NCI-H510A (cell line): ENCODE measurements at regions not wholly inside any gene's neighbourhood (a gene's known extent, or its start where the extent isn't known, plus 50 kb on each side); places are given as distances from the start of the nearest gene placed in this dataset.
"Not testable (repeated sequence)": the region's sequence is repeated elsewhere in the genome, so short reads cannot be mapped to it uniquely, and the experiment has no call there.

ENCODE experiments used
- DNase-seq: peaks from one replicate; lab custom pipeline; 2025; lab: John Stamatoyannopoulos, UW

DNA sequence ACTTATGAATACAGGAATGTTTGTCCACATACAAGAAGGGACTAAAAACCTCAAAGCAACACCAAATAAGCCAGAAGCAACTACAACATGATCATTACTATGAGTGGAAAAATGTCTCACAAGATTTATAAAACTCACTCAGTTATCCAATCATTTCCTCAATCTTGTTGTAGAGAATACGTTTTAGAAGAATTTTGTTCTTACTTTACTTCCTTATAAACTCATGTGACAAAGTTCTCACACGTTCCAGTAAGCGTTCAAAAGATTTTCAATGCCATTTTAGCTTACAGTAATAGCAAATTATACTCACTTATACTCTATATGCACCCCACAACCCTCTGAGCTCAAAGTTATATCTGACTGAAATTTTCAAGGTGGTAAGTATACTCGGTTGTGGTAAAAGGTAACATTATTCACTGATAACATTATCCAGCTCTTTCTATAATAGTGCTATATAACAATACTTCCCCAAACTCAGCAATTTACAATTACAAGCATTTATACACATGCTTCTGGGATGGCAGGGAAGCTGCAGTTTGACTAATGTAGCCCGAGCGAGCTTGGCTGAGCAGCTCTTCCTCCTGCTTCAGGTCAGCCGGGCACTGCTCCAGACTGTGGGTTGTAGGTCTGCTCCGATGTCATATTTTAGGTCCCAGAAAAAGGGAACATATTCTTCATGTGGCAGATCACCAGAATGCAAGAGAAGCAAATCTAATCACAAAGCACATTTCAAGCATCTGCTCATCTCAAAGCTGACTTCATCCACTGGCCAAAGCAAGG is 226.3 kb downstream of the RCHY1 start:
- no peak for DNase-seq

DNA sequence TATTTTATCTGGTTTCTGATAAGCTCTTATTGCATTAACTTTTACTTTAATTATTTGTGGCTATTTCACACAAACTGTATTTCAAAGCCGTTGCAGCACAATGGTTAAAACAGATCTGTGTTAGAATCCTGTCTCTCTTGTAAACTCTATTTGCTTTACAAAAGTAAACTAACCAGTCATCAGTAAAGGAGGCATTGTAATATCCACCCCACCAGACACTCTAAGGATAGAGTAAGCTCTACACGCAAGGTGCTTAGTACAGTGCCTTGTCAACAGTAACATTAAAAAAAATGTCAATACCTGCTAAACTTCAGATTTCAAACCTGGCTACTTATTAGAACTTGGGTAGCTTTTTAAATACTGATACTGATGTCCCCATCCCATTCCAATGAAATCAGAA is 228.4 kb downstream of the RCHY1 start:
- DNase-seq: no peak

DNA sequence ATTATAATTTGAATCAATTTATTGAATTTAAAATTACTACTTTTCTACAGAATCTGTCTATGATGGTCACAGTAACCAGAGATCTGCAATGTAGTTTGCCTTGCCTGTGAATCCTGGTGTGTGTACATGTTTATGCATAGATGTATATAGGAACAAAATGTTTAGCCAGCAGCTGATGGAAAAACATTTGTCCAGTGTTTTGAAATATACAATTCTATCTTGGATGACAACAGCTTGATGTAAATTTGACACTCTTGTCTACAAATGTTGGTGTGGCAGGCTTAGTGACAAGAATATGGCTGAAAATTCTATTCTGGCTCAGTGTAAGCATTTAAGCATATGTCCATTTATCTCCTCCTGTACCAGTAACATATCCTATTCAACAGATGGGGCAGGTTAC is 229.4 kb downstream of the RCHY1 start:
- DNase-seq: no peak

GRCh38 chr4:75280461-75280860 is 233.7 kb downstream of the RCHY1 start:
- not testable (repeated sequence) for DNase-seq

DNA sequence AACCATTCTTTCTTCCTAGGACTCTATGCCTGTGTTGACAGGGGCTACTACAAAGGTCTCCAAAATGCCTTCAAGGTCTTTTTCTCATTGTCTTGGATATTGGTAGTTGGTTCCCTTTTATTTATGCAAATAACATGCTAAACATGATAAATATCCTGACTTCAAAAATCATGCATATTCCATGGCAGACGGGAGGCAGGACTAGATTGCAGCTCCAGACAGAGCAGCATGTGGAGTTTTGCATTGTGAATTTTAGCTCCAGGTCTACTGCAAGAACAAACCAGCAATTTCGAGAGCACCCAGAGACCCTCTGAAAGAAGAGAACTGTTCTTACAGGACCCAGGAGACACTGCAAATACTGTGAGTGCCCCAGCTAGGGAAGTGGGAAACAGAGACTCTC is 254.9 kb downstream of the RCHY1 start:
- DNase-seq: no peak

GRCh38 chr4:75255261-75255660 is 258.9 kb downstream of the RCHY1 start:
- no peak for DNase-seq

DNA sequence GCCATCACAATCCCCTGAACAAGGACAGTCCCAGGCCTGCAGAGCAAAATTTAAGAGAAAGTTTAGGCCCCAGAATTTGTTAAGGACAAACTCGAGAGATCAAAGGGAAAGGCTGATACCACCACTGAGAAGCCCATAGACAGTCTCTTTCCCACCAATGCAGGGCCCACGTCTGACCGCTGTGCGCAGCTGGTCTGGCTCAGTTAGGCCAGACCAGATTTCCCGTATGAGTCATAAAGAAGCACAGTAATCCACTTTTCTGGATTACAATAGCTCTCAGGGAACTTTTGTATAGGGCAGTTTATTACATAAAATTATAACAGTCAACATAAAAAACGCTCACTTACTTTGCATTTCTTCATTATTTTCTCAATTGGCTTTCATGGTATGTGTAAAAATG is 259.5 kb downstream of the RCHY1 start:
- no peak for DNase-seq

DNA sequence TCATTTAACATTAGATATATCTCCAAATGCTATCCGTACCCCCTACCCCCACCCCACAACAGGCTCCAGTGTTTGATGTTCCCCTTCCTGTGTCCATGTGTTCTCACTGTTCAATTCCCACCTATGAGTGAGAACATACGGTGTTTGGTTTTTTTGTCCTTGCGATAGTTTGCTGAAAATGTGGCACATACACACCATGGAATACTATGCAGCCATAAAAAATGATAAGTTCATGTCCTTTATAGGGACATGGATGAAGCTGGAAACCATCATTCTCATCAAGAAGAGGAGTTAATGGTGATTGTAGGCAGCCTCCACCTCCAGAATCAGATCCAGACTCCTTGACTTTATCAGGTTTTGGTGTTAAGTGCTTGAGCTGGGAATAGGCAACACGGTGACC is 261.1 kb downstream of the RCHY1 start:
- DNase-seq: not testable (repeated sequence)

DNA sequence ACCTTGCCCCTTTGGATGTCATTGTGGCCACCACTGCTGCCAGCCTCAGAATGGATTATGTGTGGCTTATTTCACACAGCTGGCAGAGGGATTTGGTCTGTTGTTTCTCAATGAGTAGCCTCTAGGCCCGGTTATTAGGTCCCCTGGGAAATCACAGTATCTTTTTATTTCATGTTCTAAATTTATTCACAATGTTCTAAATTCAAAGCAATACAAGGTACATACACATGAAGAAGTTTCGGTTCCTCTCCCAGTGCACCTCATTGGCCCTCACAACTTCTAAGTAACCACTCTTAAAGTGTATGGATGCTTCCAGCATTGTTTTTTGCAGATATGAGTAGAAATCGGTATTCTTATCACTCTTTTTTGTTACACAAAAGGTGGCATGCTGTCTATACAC is 262.7 kb downstream of the RCHY1 start:
- DNase-seq: no peak

GRCh38 chr4:75249739-75250138 is 264.5 kb downstream of the RCHY1 start:
- no peak for DNase-seq

DNA sequence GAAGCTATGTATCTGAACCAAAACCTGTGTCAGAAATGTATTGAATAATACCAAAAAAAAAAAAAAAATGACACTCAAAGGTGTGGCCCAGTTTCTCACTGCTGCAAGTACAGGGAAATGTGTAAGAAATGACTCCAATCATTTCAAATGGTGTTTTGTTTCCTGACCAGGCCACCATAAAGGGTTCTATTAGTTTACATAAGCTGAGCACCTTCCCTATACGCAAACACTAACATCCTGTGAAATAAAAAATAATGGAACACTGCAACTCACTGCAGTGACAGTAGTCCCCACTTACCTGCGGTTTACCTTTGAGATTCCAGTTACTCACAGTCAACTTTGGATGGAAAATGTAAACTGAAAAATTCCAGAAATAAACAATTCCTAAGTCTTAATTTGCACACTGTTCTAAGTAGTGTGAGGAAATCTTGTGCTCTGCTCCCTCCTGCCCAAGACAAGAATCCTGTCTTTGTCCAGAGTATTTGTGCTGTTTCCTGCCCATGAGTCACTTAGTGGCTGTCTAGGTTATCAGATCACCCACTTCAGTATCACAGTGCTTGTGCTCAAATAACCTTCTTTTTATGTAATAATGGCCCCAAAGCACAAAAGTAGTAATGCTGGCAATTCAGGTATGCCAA is 265.3 kb downstream of the RCHY1 start:
- DNase-seq: peak; percentile 16

DNA sequence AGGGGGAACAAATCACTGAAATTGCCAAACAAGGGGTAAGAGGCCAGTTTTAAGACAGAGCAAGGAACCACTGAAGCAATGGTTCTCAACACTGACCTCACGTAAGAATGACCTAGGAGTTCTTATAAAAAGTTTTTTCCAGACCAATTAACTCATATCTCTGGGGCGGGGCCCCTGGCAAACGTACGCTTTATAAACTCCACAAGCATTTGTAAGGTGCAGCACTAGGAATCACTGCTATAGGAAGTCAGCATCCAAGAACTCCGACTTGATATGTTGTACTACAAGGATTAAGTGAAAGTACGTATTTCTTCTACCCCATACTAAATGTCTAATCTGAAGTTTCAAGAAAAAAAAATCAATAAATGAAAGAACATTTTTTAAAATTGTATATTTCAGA is 269.9 kb downstream of the RCHY1 start:
- DNase-seq: no peak

DNA sequence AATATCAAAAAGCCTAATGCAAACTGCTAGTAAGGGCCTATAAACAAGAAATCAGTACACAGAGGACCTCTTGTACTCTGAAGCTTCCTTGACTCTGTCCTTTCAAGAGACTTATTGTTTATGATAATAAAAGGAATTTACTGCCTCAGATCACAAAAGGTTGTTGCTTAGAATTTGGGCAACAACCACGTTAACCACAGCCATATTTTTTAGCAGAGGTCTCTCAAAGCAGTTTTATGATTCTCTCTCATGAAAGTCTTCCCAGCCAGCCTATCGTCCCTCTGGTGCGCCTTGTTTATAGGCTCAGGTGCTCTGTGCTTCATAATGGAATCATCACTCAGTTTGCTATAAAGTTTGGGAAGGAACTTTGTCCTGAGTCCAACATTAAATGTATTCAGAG is 270.6 kb downstream of the RCHY1 start:
- no peak for DNase-seq

DNA sequence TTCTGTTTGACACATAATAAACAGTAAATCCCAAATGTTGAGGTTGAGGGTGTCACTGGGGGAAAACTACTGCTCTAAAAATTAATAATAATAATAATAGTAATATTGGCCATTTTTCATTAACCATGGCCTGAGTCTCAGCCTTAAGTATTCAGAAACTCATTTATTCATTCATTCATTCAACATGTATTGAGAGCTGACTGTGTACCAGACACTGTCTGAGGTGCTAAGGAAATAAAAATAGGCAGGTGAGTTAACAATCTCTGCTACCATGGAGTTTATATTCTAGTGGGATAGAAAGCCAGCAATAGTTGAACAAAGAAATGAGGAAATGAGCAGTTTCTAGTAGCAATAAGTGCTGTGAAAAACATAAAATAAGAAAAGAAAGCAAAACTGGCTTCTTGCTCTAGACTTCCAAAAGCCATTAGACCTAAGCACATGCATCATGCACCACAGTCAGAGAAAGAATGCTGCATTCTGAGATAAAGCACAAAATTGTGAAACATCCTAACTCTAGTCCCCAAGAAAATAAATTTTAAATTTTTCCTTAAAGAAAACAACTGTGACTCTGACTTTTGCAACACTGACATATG is 278.7 kb downstream of the RCHY1 start:
- no peak for DNase-seq

- no peak for DNase-seq
These were observed 281.7 kb downstream of the RCHY1 start for GRCh38 chr4:75232546-75232945.

- no peak for DNase-seq
These were observed 284.2 kb downstream of the RCHY1 start for GRCh38 chr4:75229806-75230570.

GRCh38 chr4:75213480-75213879 is 280.6 kb downstream of the PARM1 start:
- DNase-seq: no peak

DNA sequence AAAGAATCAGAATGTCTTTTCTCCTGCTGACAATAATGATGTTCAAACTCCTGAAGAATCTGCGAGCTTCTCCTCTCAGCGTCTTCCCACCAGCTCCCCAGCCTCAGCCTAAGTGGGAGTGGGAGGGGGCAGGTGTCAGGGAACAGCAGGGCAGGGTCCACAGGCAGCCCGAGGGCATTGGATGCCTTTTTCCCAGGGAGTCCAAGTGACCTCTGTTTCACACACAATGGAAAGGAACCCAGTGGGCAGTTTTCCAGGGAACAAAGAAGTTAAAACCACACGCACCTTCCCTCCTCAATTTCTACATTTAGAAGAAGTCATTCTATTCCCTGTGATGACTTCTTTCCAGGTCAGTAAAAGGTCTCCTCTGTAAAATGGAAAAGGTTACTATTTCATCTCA is 278.5 kb downstream of the PARM1 start:
- no peak for DNase-seq

- no peak for DNase-seq
These were observed 275.0 kb downstream of the PARM1 start for GRCh38 chr4:75207902-75208301.

DNA sequence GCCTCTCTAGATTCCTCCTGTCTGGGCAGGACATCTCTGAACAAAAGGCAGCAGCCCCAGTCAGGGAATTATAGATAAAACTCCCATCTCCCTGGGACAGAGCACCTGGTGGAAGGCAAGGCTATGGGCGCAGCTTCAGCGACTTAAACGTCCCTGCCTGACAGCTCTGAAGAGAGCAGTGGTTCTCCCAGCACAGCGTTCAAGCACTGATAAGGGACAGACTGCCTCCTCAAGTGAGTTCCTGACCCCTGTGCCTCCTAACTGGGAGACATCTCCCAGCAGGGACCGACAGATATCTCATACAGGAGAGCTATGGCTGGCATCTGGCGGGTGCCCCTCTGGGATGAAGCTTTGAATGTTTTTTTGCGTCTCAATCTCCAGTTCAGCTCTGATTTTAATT is 262.2 kb downstream of the PARM1 start:
- no peak for DNase-seq

- DNase-seq: no peak
These were observed 261.3 kb downstream of the PARM1 start for GRCh38 chr4:75194180-75194579.

DNA sequence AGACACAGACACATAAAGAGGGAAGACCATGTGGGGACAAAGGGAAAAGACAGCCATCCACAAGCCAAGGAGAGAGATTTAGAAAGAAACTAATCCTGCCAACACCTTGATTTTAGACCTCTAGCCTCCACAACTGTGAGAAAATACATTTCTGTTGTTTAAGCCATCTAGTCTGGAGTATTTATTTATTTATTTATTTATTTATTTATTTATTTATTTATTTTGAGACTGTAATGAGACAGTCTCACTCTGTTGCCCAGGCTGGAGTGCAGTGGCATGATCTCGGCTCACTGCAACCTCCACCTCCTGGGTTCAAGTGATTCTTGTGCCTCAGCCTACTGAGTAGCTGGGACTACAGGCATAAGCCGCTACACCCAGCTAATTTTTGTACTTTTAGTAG is 259.3 kb downstream of the PARM1 start:
- not testable (repeated sequence) for DNase-seq
